ENCODE measurements at regions not wholly inside any gene's neighbourhood (a gene's known extent, or its start where the extent isn't known, plus 50 kb on each side); places are given as distances from the start of the nearest gene placed in this dataset.

DNA sequence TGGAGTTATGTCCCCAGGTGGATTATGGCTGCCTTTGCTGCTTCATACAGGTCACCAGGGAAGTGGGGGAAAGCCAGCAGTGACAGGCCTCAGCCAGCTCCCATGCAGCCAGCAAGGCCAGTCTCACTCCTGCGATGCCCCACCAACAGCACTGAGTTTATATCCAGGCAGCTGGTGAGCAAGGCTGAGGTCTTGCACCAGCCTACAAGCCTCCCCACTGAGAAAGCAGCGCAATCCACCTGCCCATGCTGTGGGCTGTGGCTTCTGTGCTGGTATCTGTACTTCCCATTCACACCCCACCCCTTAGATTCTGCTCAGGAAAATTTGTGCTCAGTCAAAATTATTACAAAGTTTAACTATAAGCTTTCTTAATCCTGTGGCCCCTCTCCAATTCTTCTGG lies 153.5 kb downstream of the HHIP start:
- TF ChIP-seq CTCF (conservative IDR thresholded peaks at IDR 0.05; ENCODE audit: control insufficient read depth, insufficient read depth, low read depth, low read length) = no peak
- no peak overlapping the region for H3K4me3 ChIP-seq (ENCODE audit: control insufficient read depth, low read depth, low read length)
- no peak for DNase-seq (ENCODE audit: low read depth)

GRCh38 chr4:144801731-144802130 lies 155.8 kb downstream of the HHIP start:
- no peak for TF ChIP-seq CTCF (conservative IDR thresholded peaks at IDR 0.05; ENCODE audit: control insufficient read depth, insufficient read depth, low read depth, low read length)
- DNase-seq (ENCODE audit: low read depth) = no peak
- no peak overlapping the region for H3K4me3 ChIP-seq (ENCODE audit: control insufficient read depth, low read depth, low read length)

GRCh38 chr4:144808034-144808433 lies 162.1 kb downstream of the HHIP start:
- no peak for TF ChIP-seq CTCF (conservative IDR thresholded peaks at IDR 0.05; ENCODE audit: control insufficient read depth, insufficient read depth, low read depth, low read length)
- DNase-seq (ENCODE audit: low read depth) = no peak
- H3K4me3 ChIP-seq (ENCODE audit: control insufficient read depth, low read depth, low read length) = no peak overlapping the region

- no peak for DNase-seq (ENCODE audit: low read depth)
- TF ChIP-seq CTCF (conservative IDR thresholded peaks at IDR 0.05; ENCODE audit: control insufficient read depth, insufficient read depth, low read depth, low read length) = no peak
- no peak overlapping the region for H3K4me3 ChIP-seq (ENCODE audit: control insufficient read depth, low read depth, low read length)
Measured at GRCh38 chr4:144809056-144809640, 163.2 kb downstream of the HHIP start.

DNA sequence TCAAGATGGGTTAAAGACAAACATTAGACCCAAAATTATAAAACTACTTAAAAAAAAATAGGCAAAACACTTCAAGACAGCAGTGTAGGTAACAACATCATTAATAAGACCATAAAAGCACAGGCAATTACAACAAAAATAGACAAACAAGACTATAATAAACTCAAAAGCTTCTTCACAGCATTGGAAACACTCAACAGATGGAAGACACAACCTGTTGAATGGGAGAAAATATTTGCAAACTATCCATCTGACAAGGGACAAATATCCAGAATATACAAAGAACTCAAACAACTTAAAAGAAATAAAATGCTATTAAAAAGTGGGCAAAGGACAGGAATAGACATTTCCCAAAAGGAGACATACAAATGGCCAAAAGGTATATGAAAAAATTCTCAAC lies 170.7 kb downstream of the HHIP start:
- DNase-seq (ENCODE audit: low read depth) = no peak
- H3K4me3 ChIP-seq (ENCODE audit: control insufficient read depth, low read depth, low read length) = no peak overlapping the region
- TF ChIP-seq CTCF (conservative IDR thresholded peaks at IDR 0.05; ENCODE audit: control insufficient read depth, insufficient read depth, low read depth, low read length) = no peak

- no peak for DNase-seq (ENCODE audit: low read depth)
- no peak overlapping the region for H3K4me3 ChIP-seq (ENCODE audit: control insufficient read depth, low read depth, low read length)
- TF ChIP-seq CTCF (conservative IDR thresholded peaks at IDR 0.05; ENCODE audit: control insufficient read depth, insufficient read depth, low read depth, low read length) = no peak
Measured at GRCh38 chr4:144817081-144817480, 171.1 kb downstream of the HHIP start.

DNA sequence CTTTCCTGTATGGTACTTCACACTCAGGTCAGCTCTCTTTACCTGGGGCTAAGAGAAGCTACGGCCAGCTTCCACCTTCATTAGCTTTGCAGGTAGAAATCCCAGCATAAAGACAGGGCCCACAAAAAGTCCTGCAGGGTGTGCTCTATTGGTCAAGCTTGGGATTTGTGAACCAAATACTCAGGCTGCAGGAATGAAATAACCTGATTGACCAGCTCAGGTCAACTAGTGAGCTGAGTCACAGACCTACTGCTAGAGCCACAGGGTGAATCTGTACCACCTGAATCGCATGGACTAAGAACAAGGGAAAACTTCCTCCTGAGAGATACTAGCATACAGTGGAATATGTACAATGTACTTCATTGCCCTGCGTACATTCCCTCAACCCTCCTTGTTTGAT lies 172.2 kb downstream of the HHIP start:
- no peak for TF ChIP-seq CTCF (conservative IDR thresholded peaks at IDR 0.05; ENCODE audit: control insufficient read depth, insufficient read depth, low read depth, low read length)
- no peak overlapping the region for H3K4me3 ChIP-seq (ENCODE audit: control insufficient read depth, low read depth, low read length)
- no peak for DNase-seq (ENCODE audit: low read depth)

Measured in fibroblast of mammary gland (primary cell).